A549 (cell line): ENCODE measurements at regions not wholly inside any gene's neighbourhood (a gene's known extent, or its start where the extent isn't known, plus 50 kb on each side); places are given as distances from the start of the nearest gene placed in this dataset.

ENCODE experiments used
- ATAC-seq, 2 experiments: fragments of 200-7000 bp in 1 of 2; fragments of >200 bp in 1 of 2; cut with Nextera tagmentation in 1 of 2; cut with Tn5 transposase in 1 of 2; 3 replicates each; pipeline versions ENCODE4 v1.8.0 to v1.9.1; 2018 to 2020; ENCODE audit warnings: mild to moderate bottlenecking in 1 of 2, moderate library complexity in 1 of 2
- CTCF ChIA-PET: fragments of 300-600 bp; sonication (Branson Sonifier 250); formaldehyde crosslinking; extraction: SDS; loops from one replicate; lab custom pipeline; 2021; ENCODE audit warnings: antibody characterized with exemption, inconsistent platforms; lab: Yijun Ruan, JAX
- POLR2A ChIA-PET: fragments of 350-600 bp; formaldehyde crosslinking; extraction: SDS; loops from one replicate; lab custom pipeline; 2021; ENCODE audit warnings: antibody characterized with exemption, inconsistent platforms; lab: Yijun Ruan, JAX
- DNase-seq, 2 experiments: peaks; one replicate each; pipeline versions ENCODE4 v3.0.0 to v3.0.0-alpha.2; 2011 to 2016; ENCODE audit warnings: low read depth in 1 of 2, low spot score in 1 of 2
- FAIRE-seq: peaks from 2 replicates; lab custom pipeline; 2011; peaks lifted over from hg19 to GRCh38; lab: Jason Lieb, UNC
- H3K27ac ChIP-seq, 2 experiments: fragments of >200 bp; sonication (Bioruptor Twin); formaldehyde crosslinking; 3 replicates each; pipeline ENCODE4 v1.5.1; 2016 to 2017
- H3K4me1 ChIP-seq: fragments of >200 bp; sonication (Bioruptor Twin); formaldehyde crosslinking; 3 replicates; pipeline ENCODE4 v1.6.1; 2016
- H3K4me2 ChIP-seq: fragments of >200 bp; sonication (Bioruptor Twin); formaldehyde crosslinking; 3 replicates; pipeline ENCODE4 v1.6.1; 2016
- H3K4me3 ChIP-seq: fragments of >200 bp; sonication (Bioruptor Twin); formaldehyde crosslinking; 3 replicates; pipeline ENCODE4 v1.5.1; 2016
- H3K9me3 ChIP-seq: fragments of >200 bp; sonication (Bioruptor Twin); formaldehyde crosslinking; 3 replicates; pipeline ENCODE4 v1.6.1; 2016
- CEBPB ChIP-seq, 2 experiments: fragments of >200 bp in 1 of 2; sonication (Bioruptor Twin) in 1 of 2; formaldehyde crosslinking in 1 of 2; IDR thresholded peaks; 2 replicates each; pipeline ENCODE4 v1.6.1; 2012 to 2016
- CHD2 ChIP-seq: fragments of 150-350 bp; IDR thresholded peaks from 2 replicates; pipeline ENCODE4 v1.6.1; 2014; ENCODE audit warnings: low read length; ENCODE audit not compliant: partially characterized antibody
- E2F6 ChIP-seq: IDR thresholded peaks from 2 replicates; pipeline ENCODE4 v1.6.1; 2012; ENCODE audit warnings: low read depth, borderline replicate concordance
- EHF ChIP-seq: fragments of 250-450 bp; sonication (Bioruptor Pico); IDR thresholded peaks from 2 replicates; pipeline ENCODE4 v1.5.0; 2020; ENCODE audit warnings: mild to moderate bottlenecking
- EHMT2 ChIP-seq: fragments of 200-600 bp; sonication (generic); IDR thresholded peaks from 2 replicates; pipeline ENCODE4 v1.6.1; 2016; ENCODE audit warnings: antibody characterized with exemption, low read depth, mild to moderate bottlenecking, moderate library complexity
- FOSB ChIP-seq: fragments of 250-450 bp; sonication (Bioruptor Pico); IDR thresholded peaks from 2 replicates; pipeline ENCODE4 v1.5.0; 2020; ENCODE audit warnings: mild to moderate bottlenecking, moderate library complexity
- GATA3 ChIP-seq: IDR thresholded peaks from 2 replicates; pipeline ENCODE4 v1.6.1; 2012; ENCODE audit warnings: borderline replicate concordance
- HOXB13 ChIP-seq: fragments of 250-450 bp; sonication (Bioruptor Pico); IDR thresholded peaks from 2 replicates; pipeline ENCODE4 v1.5.0; 2020; ENCODE audit warnings: low read depth, mild to moderate bottlenecking, moderate library complexity
- HOXB5 ChIP-seq: fragments of 250-450 bp; sonication (Bioruptor Pico); IDR thresholded peaks from 2 replicates; pipeline ENCODE4 v1.5.0; 2020; ENCODE audit warnings: mild to moderate bottlenecking, moderate library complexity
- JUN ChIP-seq, 2 experiments: fragments of >200 bp; sonication (Bioruptor Twin); formaldehyde crosslinking; IDR thresholded peaks; 2 replicates in 1 of 2; 3 replicates in 1 of 2; pipeline ENCODE4 v1.6.1; 2016 to 2017
- JUNB ChIP-seq: fragments of >200 bp; sonication (Bioruptor Twin); formaldehyde crosslinking; IDR thresholded peaks from 2 replicates; pipeline ENCODE4 v1.6.1; 2016
- KDM1A ChIP-seq: fragments of 200-600 bp; sonication (generic); IDR thresholded peaks from 2 replicates; pipeline ENCODE4 v1.6.1; 2016; ENCODE audit warnings: low read depth, mild to moderate bottlenecking
- PBX3 ChIP-seq: IDR thresholded peaks from 2 replicates; pipeline ENCODE4 v1.6.1; 2012
- POLR2AphosphoS2 ChIP-seq: conservative IDR thresholded peaks from 2 replicates; pipeline ENCODE4 v1.6.1; 2012; ENCODE audit warnings: low read length, improper control_type of control experiment, inconsistent platforms
- RARB ChIP-seq: fragments of 250-450 bp; sonication (Bioruptor Pico); IDR thresholded peaks from 2 replicates; pipeline ENCODE4 v1.8.0; 2021; ENCODE audit warnings: mild to moderate bottlenecking, moderate library complexity
- RCOR1 ChIP-seq: fragments of 150-350 bp; IDR thresholded peaks from 2 replicates; pipeline ENCODE4 v1.6.1; 2014; ENCODE audit warnings: antibody characterized with exemption, low read length, low read depth
- RFX5 ChIP-seq: fragments of 450-650 bp; IDR thresholded peaks from 2 replicates; pipeline ENCODE4 v1.7.1; 2014; ENCODE audit warnings: antibody characterized with exemption, mild to moderate bottlenecking, moderate library complexity
- SMC3 ChIP-seq: fragments of >200 bp; sonication (Bioruptor Twin); formaldehyde crosslinking; IDR thresholded peaks from 3 replicates; pipeline ENCODE4 v1.6.1; 2018; ENCODE audit warnings: inconsistent platforms
- TFCP2L1 ChIP-seq: fragments of 250-450 bp; sonication (Bioruptor Pico); IDR thresholded peaks from 2 replicates; pipeline ENCODE4 v1.5.0; 2021; ENCODE audit warnings: mild to moderate bottlenecking
- ZSCAN20 ChIP-seq: fragments of 250-450 bp; sonication (Bioruptor Pico); IDR thresholded peaks from 2 replicates; pipeline ENCODE4 v1.8.0; 2022; ENCODE audit warnings: mild to moderate bottlenecking, moderate library complexity
- WGBS: methylation state at CpG from one replicate; pipeline ENCODE4 v1.1.6; 2017; ENCODE audit errors: missing lambda C conversion rate; 5-methylcytosine and 5-hydroxymethylcytosine counted together
- TF ChIP-seq, protein P1 (sequence below): fragments of 250-450 bp; sonication (Bioruptor Pico); IDR thresholded peaks from 2 replicates; pipeline ENCODE4 v1.5.0; 2020; ENCODE audit warnings: low read depth, mild to moderate bottlenecking, moderate library complexity
- TF ChIP-seq, protein P2 (sequence below): fragments of >200 bp; sonication (Bioruptor Twin); formaldehyde crosslinking; IDR thresholded peaks from 3 replicates; pipeline ENCODE4 v1.5.1; 2016
- TF ChIP-seq, protein P3 (sequence below): fragments of >200 bp; sonication (Bioruptor Twin); formaldehyde crosslinking; IDR thresholded peaks from 2 replicates; pipeline ENCODE4 v1.6.1; 2016
- TF ChIP-seq, protein P4 (sequence below): fragments of 250-450 bp; sonication (Bioruptor Pico); IDR thresholded peaks from 2 replicates; pipeline ENCODE4 v1.5.0; 2021; ENCODE audit warnings: mild to moderate bottlenecking, moderate library complexity, borderline replicate concordance

GRCh38 chr6:78322068-78322845, 545.1 kb upstream of the IRAK1BP1 start (continued):
- TF ChIP-seq, protein P1, sequence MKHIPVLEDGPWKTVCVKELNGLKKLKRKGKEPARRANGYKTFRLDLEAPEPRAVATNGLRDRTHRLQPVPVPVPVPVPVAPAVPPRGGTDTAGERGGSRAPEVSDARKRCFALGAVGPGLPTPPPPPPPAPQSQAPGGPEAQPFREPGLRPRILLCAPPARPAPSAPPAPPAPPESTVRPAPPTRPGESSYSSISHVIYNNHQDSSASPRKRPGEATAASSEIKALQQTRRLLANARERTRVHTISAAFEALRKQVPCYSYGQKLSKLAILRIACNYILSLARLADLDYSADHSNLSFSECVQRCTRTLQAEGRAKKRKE (CRISPR knock-in tag), result no peak
- TF ChIP-seq POLR2AphosphoS2 (no peak), GATA3 (no peak), JUN (IDR thresholded peaks at IDR 0.05) (no peak)
- TF ChIP-seq, all 56 proteins: peak for 0

DNA sequence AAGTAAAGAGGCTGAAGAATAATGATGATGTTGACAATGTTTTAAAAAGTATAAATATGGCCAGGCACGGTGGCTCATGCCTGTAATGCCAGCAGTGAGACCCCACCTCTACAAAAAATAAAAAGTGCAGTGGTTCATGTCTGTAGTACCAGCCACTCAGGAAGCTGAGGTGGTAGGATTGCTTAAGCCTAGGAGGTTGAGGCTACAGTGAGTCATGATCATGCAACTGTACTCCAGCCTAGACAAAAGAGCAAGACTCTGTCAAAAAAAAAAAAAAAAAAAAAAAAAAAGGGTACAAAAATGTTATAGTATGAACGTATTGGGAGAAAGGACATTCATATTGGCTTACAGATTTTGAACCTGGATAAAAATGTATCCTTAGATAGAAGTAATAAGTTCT, 543.1 kb upstream of the IRAK1BP1 start:
- CTCF ChIA-PET, result no interaction called here
- DNase-seq, result no peak
- no peak for TF ChIP-seq EHF (CRISPR knock-in tag)
- no peak for TF ChIP-seq HOXB5 (CRISPR knock-in tag)
- TF ChIP-seq TFCP2L1 (CRISPR knock-in tag), result no peak
- TF ChIP-seq EHMT2, result no peak
- no peak for TF ChIP-seq RFX5
- TF ChIP-seq, protein P2, sequence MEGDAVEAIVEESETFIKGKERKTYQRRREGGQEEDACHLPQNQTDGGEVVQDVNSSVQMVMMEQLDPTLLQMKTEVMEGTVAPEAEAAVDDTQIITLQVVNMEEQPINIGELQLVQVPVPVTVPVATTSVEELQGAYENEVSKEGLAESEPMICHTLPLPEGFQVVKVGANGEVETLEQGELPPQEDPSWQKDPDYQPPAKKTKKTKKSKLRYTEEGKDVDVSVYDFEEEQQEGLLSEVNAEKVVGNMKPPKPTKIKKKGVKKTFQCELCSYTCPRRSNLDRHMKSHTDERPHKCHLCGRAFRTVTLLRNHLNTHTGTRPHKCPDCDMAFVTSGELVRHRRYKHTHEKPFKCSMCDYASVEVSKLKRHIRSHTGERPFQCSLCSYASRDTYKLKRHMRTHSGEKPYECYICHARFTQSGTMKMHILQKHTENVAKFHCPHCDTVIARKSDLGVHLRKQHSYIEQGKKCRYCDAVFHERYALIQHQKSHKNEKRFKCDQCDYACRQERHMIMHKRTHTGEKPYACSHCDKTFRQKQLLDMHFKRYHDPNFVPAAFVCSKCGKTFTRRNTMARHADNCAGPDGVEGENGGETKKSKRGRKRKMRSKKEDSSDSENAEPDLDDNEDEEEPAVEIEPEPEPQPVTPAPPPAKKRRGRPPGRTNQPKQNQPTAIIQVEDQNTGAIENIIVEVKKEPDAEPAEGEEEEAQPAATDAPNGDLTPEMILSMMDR, result no peak
- Histone ChIP-seq H3K9me3 (no peaks in the 10 kb centered on the region), H3K4me3 (no peak overlapping the region), H3K4me2 (no peak overlapping the region), H3K4me1 (no peaks in the 10 kb centered on the region), H3K27ac (no peak overlapping the region)
- no peak for ATAC-seq
- no peak for FAIRE-seq
- WGBS, result 12% methylated on average over 2 of the region's 2 CpGs
- POLR2A ChIA-PET, result no interaction called here

GRCh38 chr6:78340755-78341154, 526.6 kb upstream of the IRAK1BP1 start:
- no peak overlapping the region for H3K4me2 ChIP-seq
- H3K4me1 ChIP-seq, result no peaks in the 10 kb centered on the region
- DNase-seq (no peak), ATAC-seq (no peak), FAIRE-seq (no peak)
- no peak overlapping the region for H3K4me3 ChIP-seq
- no peak for TF ChIP-seq RCOR1
- no peak for TF ChIP-seq KDM1A
- no peak for TF ChIP-seq FOSB
- CTCF ChIA-PET, result no interaction called here
- POLR2A ChIA-PET, result no interaction called here
- no peak overlapping the region for H3K27ac ChIP-seq
- no peaks in the 10 kb centered on the region for H3K9me3 ChIP-seq

GRCh38 chr6:78345882-78346281, 521.5 kb upstream of the IRAK1BP1 start:
- no peak for DNase-seq
- H3K9me3 ChIP-seq, result no peaks in the 10 kb centered on the region
- ATAC-seq, result no peak
- FAIRE-seq, result no peak
- H3K4me3 ChIP-seq, result no peak overlapping the region
- no peak overlapping the region for H3K4me2 ChIP-seq
- ChIA-PET CTCF (no interaction called here), POLR2A (no interaction called here)
- no peaks in the 10 kb centered on the region for H3K4me1 ChIP-seq
- 15% methylated on average over 2 of the region's 2 CpGs for WGBS
- H3K27ac ChIP-seq, result no peak overlapping the region
- no peak for TF ChIP-seq SMC3
- no peak for TF ChIP-seq E2F6
- TF ChIP-seq EHF (CRISPR knock-in tag), result no peak
- TF ChIP-seq, protein P3, sequence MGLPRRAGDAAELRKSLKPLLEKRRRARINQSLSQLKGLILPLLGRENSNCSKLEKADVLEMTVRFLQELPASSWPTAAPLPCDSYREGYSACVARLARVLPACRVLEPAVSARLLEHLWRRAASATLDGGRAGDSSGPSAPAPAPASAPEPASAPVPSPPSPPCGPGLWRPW, result no peak
- TF ChIP-seq, protein P4, sequence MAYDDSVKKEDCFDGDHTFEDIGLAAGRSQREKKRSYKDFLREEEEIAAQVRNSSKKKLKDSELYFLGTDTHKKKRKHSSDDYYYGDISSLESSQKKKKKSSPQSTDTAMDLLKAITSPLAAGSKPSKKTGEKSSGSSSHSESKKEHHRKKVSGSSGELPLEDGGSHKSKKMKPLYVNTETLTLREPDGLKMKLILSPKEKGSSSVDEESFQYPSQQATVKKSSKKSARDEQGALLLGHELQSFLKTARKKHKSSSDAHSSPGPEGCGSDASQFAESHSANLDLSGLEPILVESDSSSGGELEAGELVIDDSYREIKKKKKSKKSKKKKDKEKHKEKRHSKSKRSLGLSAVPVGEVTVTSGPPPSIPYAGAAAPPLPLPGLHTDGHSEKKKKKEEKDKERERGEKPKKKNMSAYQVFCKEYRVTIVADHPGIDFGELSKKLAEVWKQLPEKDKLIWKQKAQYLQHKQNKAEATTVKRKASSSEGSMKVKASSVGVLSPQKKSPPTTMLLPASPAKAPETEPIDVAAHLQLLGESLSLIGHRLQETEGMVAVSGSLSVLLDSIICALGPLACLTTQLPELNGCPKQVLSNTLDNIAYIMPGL (CRISPR knock-in tag), result no peak
- no peak for TF ChIP-seq CEBPB (IDR thresholded peaks at IDR 0.05)
- no peak for TF ChIP-seq CHD2
- TF ChIP-seq GATA3, result no peak
- no peak for TF ChIP-seq ZSCAN20 (CRISPR knock-in tag)
- TF ChIP-seq POLR2AphosphoS2, result no peak
- TF ChIP-seq HOXB13 (CRISPR knock-in tag), result no peak
- TF ChIP-seq RARB (CRISPR knock-in tag), result no peak
- no peak for TF ChIP-seq JUNB
- TF ChIP-seq PBX3, result no peak
